ENCODE measurements at regions not wholly inside any gene's neighbourhood (a gene's known extent, or its start where the extent isn't known, plus 50 kb on each side); places are given as distances from the start of the nearest gene placed in this dataset.
"Not testable (repeated sequence)": the region's sequence is repeated elsewhere in the genome, so short reads cannot be mapped to it uniquely, and the experiment has no call there.

- DNase-seq (ENCODE audit: low spot score) = no peak
- intact Hi-C loops (cut with DNase I) = no loop called here
- peak; percentile 96 for ATAC-seq
Observed at GRCh38 chr12:20024194-20024593, 344.1 kb upstream of the PDE3A start.

- DNase-seq (ENCODE audit: low spot score) = no peak
- intact Hi-C loops (cut with DNase I) = no loop called here
- ATAC-seq = no peak
Observed at GRCh38 chr12:20028033-20028432, 340.3 kb upstream of the PDE3A start.

- ATAC-seq = no peak
- no peak for DNase-seq (ENCODE audit: low spot score)
- intact Hi-C loops (cut with DNase I) = no loop called here
Observed at GRCh38 chr12:20030826-20031225, 337.5 kb upstream of the PDE3A start.

GRCh38 chr12:20039562-20039961 is 328.8 kb upstream of the PDE3A start:
- no peak for DNase-seq (ENCODE audit: low spot score)
- intact Hi-C loops (cut with DNase I) = no loop called here
- no peak for ATAC-seq

GRCh38 chr12:20040184-20040583 is 328.2 kb upstream of the PDE3A start:
- ATAC-seq (no peak), DNase-seq (ENCODE audit: low spot score) (no peak)
- intact Hi-C loops (cut with DNase I) = no loop called here

- DNase-seq (ENCODE audit: low spot score) = no peak
- intact Hi-C loops (cut with DNase I) = no loop called here
- ATAC-seq = no peak
Observed at GRCh38 chr12:20040831-20041230, 327.5 kb upstream of the PDE3A start.

GRCh38 chr12:20044351-20044750 is 324.0 kb upstream of the PDE3A start:
- intact Hi-C loops (cut with DNase I) = no loop called here
- no peak for DNase-seq (ENCODE audit: low spot score)
- peak; percentile 72 for ATAC-seq

- no peak for DNase-seq (ENCODE audit: low spot score)
- intact Hi-C loops (cut with DNase I) = no loop called here
- peak; percentile 81 for ATAC-seq
Observed at GRCh38 chr12:20044846-20045245, 323.5 kb upstream of the PDE3A start.

GRCh38 chr12:20047901-20048300 is 320.4 kb upstream of the PDE3A start:
- ATAC-seq = no peak
- intact Hi-C loops (cut with DNase I) = no loop called here
- no peak for DNase-seq (ENCODE audit: low spot score)

- no peak for ATAC-seq
- intact Hi-C loops (cut with DNase I) = no loop called here
- no peak for DNase-seq (ENCODE audit: low spot score)
Observed at GRCh38 chr12:20050221-20050620, 318.1 kb upstream of the PDE3A start.

GRCh38 chr12:20053782-20054181 is 314.6 kb upstream of the PDE3A start:
- DNase-seq (ENCODE audit: low spot score) = no peak
- no peak for ATAC-seq
- intact Hi-C loops (cut with DNase I) = no loop called here

- intact Hi-C loops (cut with DNase I) = no loop called here
- ATAC-seq (no peak), DNase-seq (ENCODE audit: low spot score) (no peak)
Observed at GRCh38 chr12:20055856-20056255, 312.5 kb upstream of the PDE3A start.

GRCh38 chr12:20057398-20057797 is 310.9 kb upstream of the PDE3A start:
- ATAC-seq (no peak), DNase-seq (ENCODE audit: low spot score) (no peak)
- intact Hi-C loops (cut with DNase I) = no loop called here

GRCh38 chr12:20063116-20063515 is 305.2 kb upstream of the PDE3A start:
- intact Hi-C loops (cut with DNase I) = no loop called here
- no peak for DNase-seq (ENCODE audit: low spot score)
- no peak for ATAC-seq

- ATAC-seq (no peak), DNase-seq (ENCODE audit: low spot score) (no peak)
- intact Hi-C loops (cut with DNase I) = no loop called here
Observed at GRCh38 chr12:20077618-20078017, 290.7 kb upstream of the PDE3A start.

GRCh38 chr12:20089077-20089476 is 279.3 kb upstream of the PDE3A start:
- intact Hi-C loops (cut with DNase I) = no loop called here
- no peak for ATAC-seq

GRCh38 chr12:20093190-20093810 is 275.0 kb upstream of the PDE3A start:
- ATAC-seq; DNase-seq (ENCODE audit: low spot score); intact Hi-C loops (cut with DNase I): not testable (repeated sequence)

More at GRCh38 chr12:20089077-20089476, 279.3 kb upstream of the PDE3A start:
- no peak for DNase-seq (ENCODE audit: low spot score)

- DNase-seq (ENCODE audit: low spot score) (no peak), ATAC-seq (peak; percentile 52)
- intact Hi-C loops (cut with DNase I) = no loop called here
Observed at GRCh38 chr12:20096430-20096829, 271.9 kb upstream of the PDE3A start.

GRCh38 chr12:20097626-20098025 is 270.7 kb upstream of the PDE3A start:
- intact Hi-C loops (cut with DNase I) = no loop called here
- peak; percentile 43 for ATAC-seq

GRCh38 chr12:20099395-20100183 is 268.7 kb upstream of the PDE3A start:
- intact Hi-C loops (cut with DNase I) = no loop called here
- no peak for DNase-seq (ENCODE audit: low spot score)
- no peak for ATAC-seq

More at GRCh38 chr12:20097626-20098025, 270.7 kb upstream of the PDE3A start:
- no peak for DNase-seq (ENCODE audit: low spot score)

GRCh38 chr12:20101046-20101445 is 267.3 kb upstream of the PDE3A start:
- DNase-seq (ENCODE audit: low spot score) (no peak), ATAC-seq (peak; percentile 35)
- intact Hi-C loops (cut with DNase I) = no loop called here
